ENCODE measurements at regions not wholly inside any gene's neighbourhood (a gene's known extent, or its start where the extent isn't known, plus 50 kb on each side); places are given as distances from the start of the nearest gene placed in this dataset.

GRCh38 chr12:63090716-63091115 is 60.3 kb downstream of the AVPR1A start:
- no peak for DNase-seq (ENCODE audit: low read depth)

- DNase-seq (ENCODE audit: low read depth): no peak
Measured at GRCh38 chr12:63086149-63086915, 64.7 kb downstream of the AVPR1A start.

GRCh38 chr12:63085120-63085519 is 65.9 kb downstream of the AVPR1A start:
- no peak for DNase-seq (ENCODE audit: low read depth)

GRCh38 chr12:63084501-63084900 is 66.5 kb downstream of the AVPR1A start:
- no peak for DNase-seq (ENCODE audit: low read depth)

GRCh38 chr12:63083046-63083445 is 68.0 kb downstream of the AVPR1A start:
- DNase-seq (ENCODE audit: low read depth): no peak

DNA sequence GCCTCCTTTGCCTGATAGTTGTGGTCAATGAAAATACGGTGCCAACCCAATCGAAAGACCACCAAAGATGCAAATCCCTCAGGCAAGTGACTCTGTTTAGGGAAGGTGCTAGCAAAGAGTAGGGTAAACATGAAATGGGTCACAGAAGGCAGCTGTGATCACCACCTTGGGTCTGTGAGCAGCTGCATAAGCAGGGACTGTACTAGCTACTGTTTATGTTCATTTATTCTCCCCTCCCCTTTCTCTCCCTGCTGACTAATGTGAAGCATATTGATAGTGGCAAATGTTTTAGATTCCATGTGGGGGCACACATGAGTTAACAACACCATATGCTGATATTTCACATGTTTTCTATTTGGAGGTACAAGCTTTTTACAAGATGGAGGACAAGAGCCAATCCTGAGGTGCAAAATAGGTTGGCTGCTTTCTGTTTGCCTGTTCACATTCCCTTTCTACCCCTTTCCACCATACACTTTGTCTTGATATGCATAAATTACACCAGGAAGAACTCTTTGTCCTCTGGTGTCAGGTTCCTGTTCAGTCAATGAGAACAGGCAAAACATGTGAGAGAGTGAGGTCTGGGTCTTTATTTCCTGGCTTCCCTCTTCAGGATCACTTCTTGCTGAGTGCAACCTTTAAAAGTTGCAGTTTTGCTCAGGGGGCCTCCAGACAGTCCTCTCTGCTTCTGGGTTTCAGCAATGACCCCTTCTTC is 71.1 kb downstream of the AVPR1A start:
- DNase-seq (ENCODE audit: low read depth): peak; percentile 26

- no peak for DNase-seq (ENCODE audit: low read depth)
Measured at GRCh38 chr12:63078906-63079305, 72.1 kb downstream of the AVPR1A start.

GRCh38 chr12:63075376-63076060 is 75.5 kb downstream of the AVPR1A start:
- no peak for DNase-seq (ENCODE audit: low read depth)

GRCh38 chr12:63070709-63071108 is 80.3 kb downstream of the AVPR1A start:
- DNase-seq (ENCODE audit: low read depth): peak; percentile 28

DNA sequence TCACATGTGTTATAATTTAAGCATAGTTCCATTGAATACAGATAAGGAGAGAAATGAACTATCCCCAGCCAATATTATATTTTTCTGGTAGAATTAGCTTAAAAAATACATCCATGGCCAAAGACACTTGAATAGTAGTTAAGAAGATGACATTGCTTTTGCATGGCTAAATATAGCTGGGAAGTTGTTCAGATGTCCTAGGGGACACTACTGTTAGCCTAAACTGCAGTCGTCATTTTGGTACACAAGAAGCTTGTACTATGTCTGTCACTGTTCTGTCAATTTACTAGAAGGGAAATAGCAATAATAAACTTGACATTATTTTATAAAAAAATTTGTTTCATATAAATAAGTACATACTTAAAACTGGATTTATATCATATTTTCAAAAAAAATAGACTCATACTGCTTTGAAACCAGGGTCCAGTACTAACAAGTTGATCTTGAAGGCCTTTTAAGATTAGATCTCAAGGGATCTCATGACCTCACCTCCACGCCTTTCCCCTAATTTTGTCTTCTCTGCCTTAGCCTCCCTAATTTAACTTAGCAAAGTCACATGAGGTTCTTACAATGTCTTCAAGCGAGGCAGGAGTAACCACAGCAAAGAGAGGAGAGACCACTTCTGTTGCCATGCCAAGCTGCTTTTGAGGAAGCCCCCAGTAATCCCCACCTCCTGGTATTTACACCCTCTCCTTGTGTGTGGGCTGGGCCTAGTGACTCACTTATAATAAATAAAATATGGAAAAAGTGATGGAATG is 81.0 kb downstream of the AVPR1A start:
- DNase-seq (ENCODE audit: low read depth): no peak

GRCh38 chr12:63068857-63069442 is 82.1 kb downstream of the AVPR1A start:
- peak; percentile 88 for DNase-seq (ENCODE audit: low read depth)

GRCh38 chr12:63066782-63067181 is 84.2 kb downstream of the AVPR1A start:
- no peak for DNase-seq (ENCODE audit: low read depth)

GRCh38 chr12:63066136-63066535 is 84.9 kb downstream of the AVPR1A start:
- no peak for DNase-seq (ENCODE audit: low read depth)

DNA sequence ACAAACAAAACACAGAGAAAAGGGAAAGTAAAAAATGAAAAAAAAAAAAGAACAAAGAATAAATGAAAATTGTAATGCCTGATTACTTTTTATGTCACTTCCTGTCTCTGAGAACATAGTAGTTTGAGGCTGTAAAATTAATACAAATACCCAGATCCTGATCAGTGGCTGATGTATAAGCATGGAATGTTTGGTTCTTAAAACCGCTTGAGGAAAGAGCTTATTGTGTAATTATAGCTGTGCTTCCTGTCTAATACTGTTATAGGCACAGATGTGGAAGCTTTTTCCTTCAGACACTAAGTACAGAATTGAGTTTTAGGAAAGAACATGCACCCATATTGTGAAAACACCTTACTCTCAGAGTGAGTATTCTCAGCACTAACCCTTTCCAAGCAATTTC is 86.9 kb downstream of the AVPR1A start:
- peak; percentile 73 for DNase-seq (ENCODE audit: low read depth)

- DNase-seq (ENCODE audit: low read depth): no peak
Measured at GRCh38 chr12:63056649-63057048, 94.4 kb downstream of the AVPR1A start.

DNA sequence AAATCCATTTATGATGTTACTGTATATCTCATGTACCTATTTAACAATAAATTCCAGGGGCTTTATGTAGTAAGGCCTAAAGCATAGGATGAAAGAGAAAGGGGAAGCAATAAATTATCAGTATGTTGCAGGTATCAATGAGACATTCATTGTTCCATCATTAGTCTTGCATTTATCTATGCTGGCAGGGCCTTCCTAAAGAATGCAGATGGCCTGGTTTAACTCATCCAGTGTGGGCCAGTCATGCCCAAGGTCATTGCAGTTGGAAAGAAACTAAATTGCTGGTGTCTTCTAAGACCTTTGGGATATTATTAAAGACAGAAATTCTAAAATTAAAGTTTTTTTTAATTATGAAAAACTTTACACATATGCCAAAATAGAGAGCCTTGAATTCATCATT is 98.3 kb downstream of the AVPR1A start:
- DNase-seq (ENCODE audit: low read depth): no peak

DNA sequence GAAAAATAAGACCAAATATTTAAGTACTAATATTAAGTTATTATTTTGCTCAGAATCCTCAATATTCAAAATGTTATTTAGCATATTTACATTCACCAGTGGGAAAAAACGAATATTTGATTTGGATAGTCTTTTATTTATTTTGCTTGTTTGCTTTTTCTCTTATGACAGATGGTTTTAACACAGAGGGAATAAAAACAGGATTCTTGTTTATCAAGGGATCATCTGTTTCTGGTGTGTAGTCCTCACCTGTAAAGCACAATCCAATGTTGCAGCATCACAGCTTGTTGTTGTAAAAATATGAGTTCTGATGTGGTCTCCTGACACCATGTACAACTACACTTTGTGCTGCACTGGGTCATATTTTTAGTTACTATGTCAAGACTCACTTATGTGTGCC is 103.9 kb downstream of the AVPR1A start:
- no peak for DNase-seq (ENCODE audit: low read depth)

DNA sequence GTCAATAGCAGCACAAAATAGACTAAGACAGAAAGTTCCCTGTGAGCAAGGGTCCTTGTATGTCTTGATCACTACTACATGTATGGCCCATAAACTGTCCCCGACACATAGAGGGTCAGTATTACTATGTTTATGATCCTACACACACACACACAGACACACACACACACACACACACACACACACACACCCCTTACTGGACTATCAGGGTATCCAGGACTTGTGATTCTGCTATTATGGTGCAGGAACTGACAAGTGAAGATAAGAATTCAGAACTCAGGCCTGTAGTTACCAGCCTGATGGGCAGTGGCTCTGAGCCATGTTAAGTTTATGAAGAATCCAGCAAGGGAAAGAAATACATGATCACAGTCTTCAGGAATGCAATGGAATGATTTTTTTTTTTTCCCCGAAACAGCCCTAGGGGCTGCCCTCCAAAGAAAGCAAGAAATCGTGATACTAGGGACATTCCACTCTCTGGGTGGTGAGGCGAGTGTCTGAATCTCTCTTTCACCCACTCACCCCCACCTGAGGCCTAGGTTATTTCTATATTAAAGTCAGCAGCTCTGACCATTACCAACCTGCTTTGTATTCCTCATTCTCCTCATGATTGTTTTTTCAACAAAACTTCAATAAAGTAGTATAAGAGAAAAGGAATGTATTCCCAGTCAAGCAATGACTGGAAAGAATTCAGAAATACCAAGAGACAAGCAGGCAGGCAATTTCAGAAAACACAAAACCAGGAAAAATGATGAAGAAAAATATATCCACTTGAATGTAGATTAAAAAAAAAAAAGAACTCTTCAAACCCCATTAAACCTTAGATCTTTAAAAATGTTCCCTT is 105.8 kb downstream of the AVPR1A start:
- peak; percentile 72 for DNase-seq (ENCODE audit: low read depth)

DNA sequence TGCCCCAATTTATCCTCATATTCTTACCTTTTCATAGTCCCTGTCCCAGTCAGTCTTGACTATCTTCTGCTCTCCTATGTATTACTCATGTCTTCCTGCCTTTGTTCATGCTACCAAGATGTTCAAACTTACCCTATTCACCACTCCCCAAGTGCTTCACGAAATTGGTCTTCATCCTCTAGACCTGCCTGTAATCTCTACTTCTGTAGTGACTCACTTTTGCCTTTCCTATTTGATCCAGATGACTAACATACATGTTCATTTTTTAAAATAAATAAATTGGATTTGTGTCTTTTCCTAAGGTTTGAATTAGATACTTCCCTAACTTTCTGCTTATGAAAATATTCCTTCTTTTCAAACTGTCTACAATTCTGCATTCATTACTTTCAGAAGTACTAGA is 107.7 kb upstream of the PPM1H start:
- peak; percentile 47 for DNase-seq (ENCODE audit: low read depth)

DNA sequence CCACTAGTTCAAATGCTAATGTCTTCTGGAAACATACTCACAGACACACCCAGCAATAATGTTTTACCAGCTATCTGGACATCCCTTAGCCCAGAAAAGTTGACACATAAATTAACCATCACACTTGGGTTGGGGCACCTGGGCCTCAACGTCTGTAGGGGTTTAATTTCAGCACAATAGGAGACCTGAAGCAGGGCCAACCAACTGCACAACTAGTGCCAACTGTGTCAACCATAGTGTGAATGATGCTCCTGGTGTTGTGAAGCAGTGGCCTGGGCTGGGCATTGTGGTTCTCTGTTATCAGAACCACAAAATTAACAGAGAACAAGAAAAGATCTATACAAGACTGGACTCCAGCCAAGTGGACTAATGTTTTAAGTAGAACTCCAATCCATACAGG is 106.7 kb upstream of the PPM1H start:
- DNase-seq (ENCODE audit: low read depth): no peak
